Astrocyte (in vitro differentiated cells and primary cell): ENCODE measurements at regions not wholly inside any gene's neighbourhood (a gene's known extent, or its start where the extent isn't known, plus 50 kb on each side); places are given as distances from the start of the nearest gene placed in this dataset.

Experiments used
- DNase-seq: peaks from one replicate; pipeline ENCODE4 v3.0.0-alpha.2; 2010; ENCODE audit warnings: low read depth
- FAIRE-seq: peaks from 2 replicates; lab custom pipeline; 2011; peaks lifted over from hg19 to GRCh38; lab: Jason Lieb, UNC
- H2AFZ ChIP-seq: 2 replicates; pipeline ENCODE4 v1.6.0; 2012; ENCODE audit warnings: low read depth, low read length, inconsistent platforms
- H3K27ac ChIP-seq: 2 replicates; pipeline ENCODE4 v1.5.1; 2011; ENCODE audit warnings: low read depth, low read length, inconsistent platforms
- H3K27me3 ChIP-seq: 2 replicates; pipeline ENCODE4 v1.6.0; 2011; ENCODE audit warnings: low read length, inconsistent platforms; ENCODE audit not compliant: insufficient read depth
- H3K36me3 ChIP-seq: 2 replicates; pipeline ENCODE4 v1.5.1; 2011; ENCODE audit warnings: low read length, inconsistent platforms; ENCODE audit not compliant: insufficient read depth
- H3K4me1 ChIP-seq: 2 replicates; pipeline ENCODE4 v1.5.1; 2011; ENCODE audit warnings: low read length, inconsistent platforms; ENCODE audit not compliant: insufficient read depth
- H3K4me2 ChIP-seq: 2 replicates; pipeline ENCODE4 v1.6.0; 2012; ENCODE audit warnings: low read length, inconsistent platforms
- H3K4me3 ChIP-seq: 2 replicates; pipeline ENCODE4 v1.5.1; 2011; ENCODE audit warnings: low read depth, mild to moderate bottlenecking, low read length, inconsistent platforms; ENCODE audit not compliant: insufficient read depth
- H3K79me2 ChIP-seq: 2 replicates; pipeline ENCODE4 v1.6.0; 2012; ENCODE audit warnings: mild to moderate bottlenecking, low read length, inconsistent platforms; ENCODE audit not compliant: insufficient read depth
- H3K9ac ChIP-seq: 2 replicates; pipeline ENCODE4 v1.6.0; 2012; ENCODE audit warnings: mild to moderate bottlenecking, low read length, inconsistent platforms
- H3K9me3 ChIP-seq: 2 replicates; pipeline ENCODE4 v1.5.1; 2012; ENCODE audit warnings: low read depth, mild to moderate bottlenecking, low read length, inconsistent platforms; ENCODE audit not compliant: insufficient read depth
- H4K20me1 ChIP-seq: 2 replicates; pipeline ENCODE4 v1.6.0; 2012; ENCODE audit warnings: low read length, inconsistent platforms; ENCODE audit not compliant: insufficient read depth
- H3K27ac Mint-ChIP-seq: one replicate; pipeline ENCODE4 v1.8.0; 2021; ENCODE audit warnings: mild to moderate bottlenecking, mixed read lengths; ENCODE audit not compliant: unreplicated experiment
- H3K27me3 Mint-ChIP-seq: one replicate; pipeline ENCODE4 v1.8.0; 2021; ENCODE audit warnings: low read depth, mixed read lengths; ENCODE audit not compliant: unreplicated experiment
- H3K36me3 Mint-ChIP-seq: one replicate; pipeline ENCODE4 v1.8.0; 2021; ENCODE audit warnings: low read depth, mixed read lengths; ENCODE audit not compliant: unreplicated experiment
- H3K4me1 Mint-ChIP-seq: one replicate; pipeline ENCODE4 v1.8.0; 2021; ENCODE audit warnings: low read depth, mixed read lengths; ENCODE audit not compliant: unreplicated experiment
- H3K4me3 Mint-ChIP-seq: one replicate; pipeline ENCODE4 v1.8.0; 2021; ENCODE audit warnings: mild to moderate bottlenecking, moderate library complexity, mixed read lengths; ENCODE audit not compliant: unreplicated experiment
- H3K9me3 Mint-ChIP-seq: one replicate; pipeline ENCODE4 v1.8.0; 2021; ENCODE audit warnings: mild to moderate bottlenecking, mixed read lengths; ENCODE audit not compliant: unreplicated experiment
- EZH2 ChIP-seq: IDR thresholded peaks from 2 replicates; pipeline ENCODE4 v1.6.1; 2012; ENCODE audit warnings: mild to moderate bottlenecking, low read length, inconsistent platforms; ENCODE audit not compliant: insufficient read depth
- TF ChIP-seq, protein P1 (sequence below): IDR thresholded peaks from 2 replicates; pipeline ENCODE4 v1.5.1; 2011; ENCODE audit warnings: low read depth, mild to moderate bottlenecking, inconsistent platforms, low read length, moderate library complexity; ENCODE audit not compliant: insufficient read depth

DNA sequence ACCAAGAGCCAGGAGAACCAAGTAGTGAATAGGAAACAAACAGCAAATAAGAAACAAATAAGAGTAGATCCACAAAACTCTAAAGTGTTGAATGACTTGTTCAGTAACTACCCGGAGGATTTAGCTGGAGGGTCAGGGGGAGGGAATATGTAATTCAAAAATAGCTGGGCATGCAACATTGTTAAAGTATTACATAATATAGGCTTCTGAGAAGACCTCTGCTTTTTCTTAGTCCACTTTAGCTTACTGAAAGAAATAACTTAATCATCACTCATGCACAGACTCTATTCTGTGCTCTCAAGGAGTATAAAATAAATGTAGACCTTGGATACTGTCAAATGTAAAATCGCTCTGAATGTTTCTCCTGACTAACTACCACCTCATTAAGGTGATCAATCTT, 183.2 kb upstream of the POU5F2 start:
- H3K4me3 Mint-ChIP-seq: no peak overlapping the region
- H3K36me3 Mint-ChIP-seq: no peaks in the 10 kb centered on the region
- H3K9me3 Mint-ChIP-seq: no peaks in the 10 kb centered on the region
- H3K27me3 ChIP-seq: no peaks in the 10 kb centered on the region
- no peaks in the 10 kb centered on the region for H3K4me1 ChIP-seq
- H3K27ac Mint-ChIP-seq: peak overlapping the region; percentile 16
- DNase-seq (peak; percentile 46), FAIRE-seq (no peak)
- no peak overlapping the region for H3K4me2 ChIP-seq
- H3K4me1 Mint-ChIP-seq: peaks cover 14% of the 10 kb centered on the region
- no peaks in the 10 kb centered on the region for H3K36me3 ChIP-seq
- no peak overlapping the region for H3K4me3 ChIP-seq
- TF ChIP-seq EZH2: no peak
- TF ChIP-seq, protein P1, sequence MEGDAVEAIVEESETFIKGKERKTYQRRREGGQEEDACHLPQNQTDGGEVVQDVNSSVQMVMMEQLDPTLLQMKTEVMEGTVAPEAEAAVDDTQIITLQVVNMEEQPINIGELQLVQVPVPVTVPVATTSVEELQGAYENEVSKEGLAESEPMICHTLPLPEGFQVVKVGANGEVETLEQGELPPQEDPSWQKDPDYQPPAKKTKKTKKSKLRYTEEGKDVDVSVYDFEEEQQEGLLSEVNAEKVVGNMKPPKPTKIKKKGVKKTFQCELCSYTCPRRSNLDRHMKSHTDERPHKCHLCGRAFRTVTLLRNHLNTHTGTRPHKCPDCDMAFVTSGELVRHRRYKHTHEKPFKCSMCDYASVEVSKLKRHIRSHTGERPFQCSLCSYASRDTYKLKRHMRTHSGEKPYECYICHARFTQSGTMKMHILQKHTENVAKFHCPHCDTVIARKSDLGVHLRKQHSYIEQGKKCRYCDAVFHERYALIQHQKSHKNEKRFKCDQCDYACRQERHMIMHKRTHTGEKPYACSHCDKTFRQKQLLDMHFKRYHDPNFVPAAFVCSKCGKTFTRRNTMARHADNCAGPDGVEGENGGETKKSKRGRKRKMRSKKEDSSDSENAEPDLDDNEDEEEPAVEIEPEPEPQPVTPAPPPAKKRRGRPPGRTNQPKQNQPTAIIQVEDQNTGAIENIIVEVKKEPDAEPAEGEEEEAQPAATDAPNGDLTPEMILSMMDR: no peak
- H4K20me1 ChIP-seq: no peaks in the 10 kb centered on the region
- no peak overlapping the region for H3K9ac ChIP-seq
- H3K9me3 ChIP-seq: no peaks in the 10 kb centered on the region
- no peaks in the 10 kb centered on the region for H3K27me3 Mint-ChIP-seq
- no peak overlapping the region for H3K27ac ChIP-seq
- H3K79me2 ChIP-seq: no peaks in the 10 kb centered on the region
- no peak overlapping the region for H2AFZ ChIP-seq

DNA sequence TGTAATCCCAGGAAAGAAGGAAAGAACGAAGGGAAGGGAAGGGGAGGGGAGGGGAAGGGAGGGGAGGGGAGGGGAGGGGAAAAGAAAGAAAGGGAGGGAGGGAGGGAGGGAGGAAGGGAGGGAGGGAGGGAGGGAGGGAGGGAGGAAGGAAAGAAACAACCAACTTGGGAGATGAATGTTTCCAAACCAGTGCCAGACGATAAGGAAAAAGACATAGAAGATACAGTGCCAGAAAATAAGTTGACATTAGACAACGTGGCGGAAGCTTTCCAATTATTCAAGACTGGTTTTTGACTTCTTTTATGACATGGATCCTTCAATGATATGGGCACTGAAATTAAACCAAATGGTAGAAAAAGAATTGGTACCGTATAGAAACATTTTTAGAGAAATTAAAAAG, 181.2 kb upstream of the POU5F2 start:
- no peak overlapping the region for H2AFZ ChIP-seq
- Mint-ChIP-seq H3K4me1 (peaks cover 18% of the 10 kb centered on the region), H3K9me3 (no peaks in the 10 kb centered on the region), H3K36me3 (no peaks in the 10 kb centered on the region), H3K4me3 (no peak overlapping the region), H3K27me3 (no peaks in the 10 kb centered on the region), H3K27ac (no peak overlapping the region)
- H3K79me2 ChIP-seq: no peaks in the 10 kb centered on the region
- no peak overlapping the region for H3K9ac ChIP-seq
- H3K36me3 ChIP-seq: no peaks in the 10 kb centered on the region
- H3K27ac ChIP-seq: no peak overlapping the region
- H3K27me3 ChIP-seq: no peaks in the 10 kb centered on the region
- H3K9me3 ChIP-seq: no peaks in the 10 kb centered on the region
- no peaks in the 10 kb centered on the region for H3K4me1 ChIP-seq
- TF ChIP-seq, protein P1: no peak
- TF ChIP-seq EZH2: no peak
- DNase-seq (no peak), FAIRE-seq (no peak)
- H4K20me1 ChIP-seq: no peaks in the 10 kb centered on the region
- no peak overlapping the region for H3K4me3 ChIP-seq
- no peak overlapping the region for H3K4me2 ChIP-seq

DNA sequence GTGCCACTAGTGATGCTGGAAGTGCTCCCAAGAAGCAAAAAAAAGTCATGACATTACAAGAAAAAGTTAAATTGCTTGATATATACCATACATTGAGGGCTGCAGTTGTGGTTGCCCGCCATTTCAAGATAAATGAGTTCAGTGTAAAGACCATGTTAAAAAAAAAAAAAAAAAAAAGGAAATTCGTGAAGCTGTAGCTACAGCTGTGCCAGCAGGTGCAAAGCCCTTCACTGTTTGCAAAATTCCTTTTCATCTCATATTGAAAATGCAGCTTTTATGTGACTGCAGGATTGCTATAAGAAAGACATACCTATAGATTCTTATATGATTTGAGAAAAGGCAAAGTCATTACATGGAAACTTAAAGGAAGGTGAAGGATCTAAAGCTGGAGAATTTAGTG, 179.6 kb upstream of the POU5F2 start:
- H3K4me1 Mint-ChIP-seq: peaks cover 13% of the 10 kb centered on the region

More for the DNA sequence above, 179.6 kb upstream of the POU5F2 start:
- H3K79me2 ChIP-seq: no peaks in the 10 kb centered on the region
- TF ChIP-seq, protein P1: no peak
- TF ChIP-seq EZH2: no peak
- no peaks in the 10 kb centered on the region for H3K27me3 Mint-ChIP-seq
- no peaks in the 10 kb centered on the region for H3K36me3 ChIP-seq
- H3K4me3 ChIP-seq: no peak overlapping the region
- DNase-seq (no peak), FAIRE-seq (no peak)
- no peak overlapping the region for H3K27ac Mint-ChIP-seq
- no peaks in the 10 kb centered on the region for H4K20me1 ChIP-seq
- H3K4me3 Mint-ChIP-seq: no peak overlapping the region
- no peaks in the 10 kb centered on the region for H3K9me3 Mint-ChIP-seq
- H3K27me3 ChIP-seq: no peaks in the 10 kb centered on the region
- no peak overlapping the region for H3K27ac ChIP-seq
- H3K9ac ChIP-seq: no peak overlapping the region
- H3K9me3 ChIP-seq: no peaks in the 10 kb centered on the region
- H3K4me1 ChIP-seq: no peaks in the 10 kb centered on the region
- no peak overlapping the region for H3K4me2 ChIP-seq
- no peaks in the 10 kb centered on the region for H3K36me3 Mint-ChIP-seq
- H2AFZ ChIP-seq: no peak overlapping the region
